Neutrophil (primary cell): ENCODE measurements at regions not wholly inside any gene's neighbourhood (a gene's known extent, or its start where the extent isn't known, plus 50 kb on each side); places are given as distances from the start of the nearest gene placed in this dataset.

Experiments
- H3K27ac ChIP-seq: fragments of 200-600 bp; sonication (generic); 2 replicates; pipeline ENCODE4 v1.5.1; 2016; ENCODE audit warnings: mild to moderate bottlenecking, moderate library complexity
- H3K27me3 ChIP-seq: fragments of 200-600 bp; sonication (generic); 2 replicates; pipeline ENCODE4 v1.6.0; 2016; ENCODE audit warnings: mild to moderate bottlenecking
- H3K36me3 ChIP-seq: fragments of 200-600 bp; sonication (generic); 2 replicates; pipeline ENCODE4 v1.5.1; 2017
- H3K4me1 ChIP-seq, 2 experiments: fragments of 200-600 bp in 1 of 2; sonication (generic) in 1 of 2; 1 replicate in 1 of 2; 2 replicates in 1 of 2; pipeline versions ENCODE4 v1.5.1 to v1.6.1; 2013 to 2016; ENCODE audit warnings: low read depth in 1 of 2, low read length in 1 of 2, mild to moderate bottlenecking in 1 of 2, moderate library complexity in 1 of 2; ENCODE audit not compliant: control insufficient read depth in 1 of 2, insufficient read depth in 1 of 2
- H3K4me3 ChIP-seq, 2 experiments: fragments of 200-600 bp in 1 of 2; sonication (generic) in 1 of 2; 1 replicate in 1 of 2; 2 replicates in 1 of 2; pipeline ENCODE4 v1.5.1; 2013 to 2016; ENCODE audit warnings: low read depth in 1 of 2, low read length in 1 of 2, mild to moderate bottlenecking in 1 of 2, moderate library complexity in 1 of 2
- H3K9me3 ChIP-seq: fragments of 200-600 bp; sonication (generic); 2 replicates; pipeline ENCODE4 v1.5.1; 2016
- TF ChIP-seq, protein P1 (sequence below): fragments of 200-600 bp; sonication (generic); IDR thresholded peaks from 2 replicates; pipeline ENCODE4 v1.5.1; 2016; ENCODE audit warnings: antibody characterized with exemption

DNA sequence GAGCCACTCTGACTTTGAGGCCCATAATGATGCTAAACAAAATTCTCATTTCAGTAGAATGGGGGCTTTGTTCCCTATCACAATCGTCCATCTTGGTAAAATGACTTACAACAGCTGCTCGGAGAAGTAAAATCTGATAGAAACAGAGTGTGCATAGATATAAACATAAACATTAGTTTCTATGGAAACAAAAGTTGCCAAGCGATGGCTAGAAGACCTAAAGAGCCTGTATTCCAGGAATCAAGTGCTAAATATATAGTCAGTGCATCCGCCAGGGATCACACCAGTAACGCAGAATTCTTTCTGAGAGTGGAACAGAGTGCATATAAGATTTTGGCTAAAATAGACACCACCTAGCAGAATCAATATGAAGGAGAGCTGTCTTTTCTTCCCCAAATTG, 91.2 kb upstream of the KAZN start:
- no peaks in the 10 kb centered on the region for H3K4me1 ChIP-seq
- TF ChIP-seq, protein P1, sequence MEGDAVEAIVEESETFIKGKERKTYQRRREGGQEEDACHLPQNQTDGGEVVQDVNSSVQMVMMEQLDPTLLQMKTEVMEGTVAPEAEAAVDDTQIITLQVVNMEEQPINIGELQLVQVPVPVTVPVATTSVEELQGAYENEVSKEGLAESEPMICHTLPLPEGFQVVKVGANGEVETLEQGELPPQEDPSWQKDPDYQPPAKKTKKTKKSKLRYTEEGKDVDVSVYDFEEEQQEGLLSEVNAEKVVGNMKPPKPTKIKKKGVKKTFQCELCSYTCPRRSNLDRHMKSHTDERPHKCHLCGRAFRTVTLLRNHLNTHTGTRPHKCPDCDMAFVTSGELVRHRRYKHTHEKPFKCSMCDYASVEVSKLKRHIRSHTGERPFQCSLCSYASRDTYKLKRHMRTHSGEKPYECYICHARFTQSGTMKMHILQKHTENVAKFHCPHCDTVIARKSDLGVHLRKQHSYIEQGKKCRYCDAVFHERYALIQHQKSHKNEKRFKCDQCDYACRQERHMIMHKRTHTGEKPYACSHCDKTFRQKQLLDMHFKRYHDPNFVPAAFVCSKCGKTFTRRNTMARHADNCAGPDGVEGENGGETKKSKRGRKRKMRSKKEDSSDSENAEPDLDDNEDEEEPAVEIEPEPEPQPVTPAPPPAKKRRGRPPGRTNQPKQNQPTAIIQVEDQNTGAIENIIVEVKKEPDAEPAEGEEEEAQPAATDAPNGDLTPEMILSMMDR: no peak
- H3K27ac ChIP-seq: no peak overlapping the region
- H3K27me3 ChIP-seq: no peaks in the 10 kb centered on the region
- no peak overlapping the region for H3K4me3 ChIP-seq
- no peaks in the 10 kb centered on the region for H3K9me3 ChIP-seq
- no peaks in the 10 kb centered on the region for H3K36me3 ChIP-seq

DNA sequence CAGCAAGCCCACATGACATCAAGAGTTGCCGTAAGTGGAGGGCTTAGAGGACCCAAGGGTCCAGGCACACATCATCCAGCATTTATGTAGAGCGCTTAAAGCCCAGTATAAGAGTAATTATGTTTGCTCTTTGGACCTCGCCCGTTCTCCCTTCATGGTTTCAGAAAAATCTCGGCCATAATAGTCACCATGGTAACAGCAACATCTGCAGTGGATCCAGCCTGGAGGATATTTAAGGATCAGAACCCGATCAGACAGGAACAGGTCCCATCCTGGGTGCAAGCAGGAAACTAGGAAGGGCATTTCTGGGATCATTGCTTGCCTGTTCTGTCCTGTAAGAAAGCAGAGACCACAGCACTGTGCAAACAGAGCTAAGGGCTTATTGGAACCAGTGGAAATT, 89.9 kb upstream of the KAZN start:
- Histone ChIP-seq H3K4me3 (no peak overlapping the region), H3K9me3 (no peaks in the 10 kb centered on the region), H3K4me1 (no peaks in the 10 kb centered on the region), H3K27ac (no peak overlapping the region), H3K36me3 (no peaks in the 10 kb centered on the region), H3K27me3 (no peaks in the 10 kb centered on the region)
- TF ChIP-seq, protein P1: no peak

DNA sequence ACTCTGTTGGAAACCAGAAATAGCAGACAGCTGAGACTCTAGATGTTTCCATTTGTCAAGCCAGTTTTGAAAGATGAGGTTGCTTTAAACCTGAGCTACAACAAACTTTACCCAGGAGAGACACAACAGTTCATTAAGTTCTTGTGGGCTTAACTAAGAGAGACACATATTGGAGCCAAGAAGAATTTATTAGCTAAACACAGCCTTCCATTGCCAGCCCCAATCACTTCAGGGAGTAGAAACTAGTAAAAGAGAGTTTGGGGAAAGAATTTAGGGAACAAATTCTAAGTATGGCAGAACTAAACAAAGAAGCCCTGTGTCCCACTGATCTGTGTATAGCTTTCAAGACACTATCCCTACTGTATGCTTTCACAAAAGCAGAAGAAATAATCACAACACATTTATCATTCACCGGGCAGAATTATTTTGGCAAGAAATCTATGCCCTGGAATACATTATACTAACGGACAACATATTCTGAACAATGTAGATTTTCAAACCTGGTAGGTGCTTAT, 87.3 kb upstream of the KAZN start:
- H3K4me1 ChIP-seq: no peaks in the 10 kb centered on the region

DNA sequence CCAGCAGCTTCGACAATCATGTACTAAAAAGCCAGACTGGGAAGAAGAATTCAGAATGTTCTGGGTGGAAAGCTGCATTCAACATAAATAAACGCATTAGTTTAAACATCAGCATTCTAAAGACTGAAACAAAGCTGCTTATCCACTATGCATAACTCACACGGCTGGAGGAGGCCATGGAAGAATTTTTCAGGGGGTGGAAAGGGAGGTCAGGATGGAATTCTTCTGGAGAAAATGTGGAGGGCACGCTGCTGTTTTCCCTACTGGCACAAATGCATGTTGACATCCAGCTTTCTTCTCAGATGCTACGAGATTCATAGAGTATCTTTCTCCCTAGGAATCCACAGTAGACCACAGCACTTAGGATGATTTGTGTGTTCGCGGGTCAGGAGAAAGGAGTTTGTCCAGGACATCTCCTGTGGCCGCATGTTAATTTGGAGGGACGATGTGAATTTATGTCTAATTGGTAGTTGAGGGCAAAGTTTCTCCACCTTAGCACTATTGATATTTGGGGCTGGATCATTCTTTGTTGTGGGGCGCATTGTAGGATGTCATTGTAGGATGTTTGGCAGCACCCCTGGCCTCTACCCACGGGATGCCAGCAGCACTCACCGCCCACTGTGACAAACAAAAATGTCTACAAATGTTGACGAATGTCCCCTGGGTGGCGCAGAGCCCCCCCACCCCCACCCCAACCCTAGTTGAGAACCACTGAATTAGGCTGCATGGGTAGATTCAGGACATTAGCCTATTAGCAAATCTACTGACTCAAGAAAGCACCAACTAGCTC, 86.5 kb upstream of the KAZN start:
- TF ChIP-seq, protein P1: no peak
- H3K27ac ChIP-seq: no peak overlapping the region
- no peaks in the 10 kb centered on the region for H3K9me3 ChIP-seq
- no peak overlapping the region for H3K4me3 ChIP-seq
- no peaks in the 10 kb centered on the region for H3K4me1 ChIP-seq
- H3K27me3 ChIP-seq: no peaks in the 10 kb centered on the region
- no peaks in the 10 kb centered on the region for H3K36me3 ChIP-seq

More for the DNA sequence above, 87.3 kb upstream of the KAZN start:
- Histone ChIP-seq H3K4me3 (no peak overlapping the region), H3K27ac (no peak overlapping the region), H3K36me3 (no peaks in the 10 kb centered on the region), H3K9me3 (no peaks in the 10 kb centered on the region), H3K27me3 (no peaks in the 10 kb centered on the region)
- TF ChIP-seq, protein P1: no peak

DNA sequence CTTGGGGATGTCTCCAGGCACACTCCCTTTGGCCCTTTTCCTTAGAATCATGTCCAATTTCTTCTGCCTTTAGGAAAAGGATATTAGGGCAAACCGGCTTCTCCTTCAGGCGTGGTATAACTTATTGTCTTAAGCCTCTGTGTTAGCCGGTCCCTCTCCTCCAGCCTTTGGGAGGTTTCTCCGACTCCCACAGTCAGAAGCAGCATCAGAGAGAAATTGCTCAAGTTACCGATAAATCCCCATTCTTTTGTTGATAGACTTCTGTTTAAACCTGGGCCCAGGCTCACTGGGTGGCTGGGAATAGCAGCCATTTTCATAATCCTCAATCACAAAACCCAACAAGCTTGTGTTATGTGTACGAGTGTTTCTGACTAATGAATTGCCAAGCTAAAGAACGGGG, 85.4 kb upstream of the KAZN start:
- no peak overlapping the region for H3K27ac ChIP-seq
- H3K36me3 ChIP-seq: no peaks in the 10 kb centered on the region
- no peaks in the 10 kb centered on the region for H3K4me1 ChIP-seq
- H3K27me3 ChIP-seq: no peaks in the 10 kb centered on the region
- H3K9me3 ChIP-seq: no peaks in the 10 kb centered on the region
- TF ChIP-seq, protein P1: no peak
- no peak overlapping the region for H3K4me3 ChIP-seq
